Heart right ventricle (tissue), 16 donors: ENCODE measurements at regions not wholly inside any gene's neighbourhood (a gene's known extent, or its start where the extent isn't known, plus 50 kb on each side); places are given as distances from the start of the nearest gene placed in this dataset.

Experiments used
- ATAC-seq, 8 donors: fragments of 200-7000 bp; cut with Tn5 transposase; one replicate each; pipeline ENCODE4 v1.9.1; 2020; ENCODE audit warnings: mild to moderate bottlenecking in 8 of 8, moderate library complexity in 8 of 8, moderate number of reproducible peaks in 1 of 8
- DNase-seq, 2 donors: peaks; one replicate each; pipeline ENCODE4 v3.0.0-alpha.2; 2020
- H3K27ac ChIP-seq, 10 donors: fragments of 200-600 bp; sonication (generic) in 2 of 10; one replicate each; pipeline versions ENCODE4 v1.5.0 to v1.8.0; 2020 to 2022; ENCODE audit warnings: mild to moderate bottlenecking in 3 of 10
- H3K27me3 ChIP-seq, 7 donors: fragments of 200-600 bp; one replicate each; pipeline ENCODE4 v1.8.0; 2021 to 2022; ENCODE audit warnings: mild to moderate bottlenecking in 2 of 7
- H3K36me3 ChIP-seq, 9 donors: fragments of 200-600 bp; sonication (generic) in 1 of 9; one replicate each; pipeline versions ENCODE4 v1.5.0 to v1.8.0; 2020 to 2022; ENCODE audit warnings: mild to moderate bottlenecking in 2 of 9
- H3K4me1 ChIP-seq, 9 donors: fragments of 200-600 bp; sonication (generic) in 1 of 9; one replicate each; pipeline versions ENCODE4 v1.5.0 to v1.8.0; 2020 to 2022; ENCODE audit warnings: mild to moderate bottlenecking in 4 of 9
- H3K4me3 ChIP-seq, 10 donors: fragments of 200-600 bp; sonication (generic) in 2 of 10; one replicate each; pipeline versions ENCODE4 v1.5.0 to v1.8.0; 2020 to 2022; ENCODE audit warnings: mild to moderate bottlenecking in 7 of 10, moderate library complexity in 2 of 10
- H3K9me3 ChIP-seq, 11 donors: fragments of 200-600 bp in 10 of 11; sonication (generic) in 2 of 11; one replicate each; pipeline versions ENCODE4 v1.5.0 to v1.8.0; 2013 to 2022; ENCODE audit warnings: mild to moderate bottlenecking in 2 of 11, control low read depth in 1 of 11, moderate library complexity in 1 of 11
- WGBS, 2 donors: extraction: QIAGEN DNeasy Blood & Tissue Kit; methylation state at CpG; one replicate each; pipeline ENCODE4 v1.1.7; 2013; ENCODE audit warnings: inconsistent platforms in 1 of 2; 5-methylcytosine and 5-hydroxymethylcytosine counted together
- intact Hi-C, 10 donors: fragments of 100-400 bp; cut with DNase I; formaldehyde crosslinking; loops; one replicate each; pipeline versions ENCODE4 v1.11.1 to v1.14.2; 2022
- TF ChIP-seq, protein P1 (sequence below), 9 donors: fragments of 200-600 bp; sonication (generic) in 2 of 9; IDR thresholded peaks; one replicate each; pipeline versions ENCODE4 v1.5.0 to v1.8.0; 2021 to 2022; ENCODE audit warnings: antibody characterized with exemption in 9 of 9, mild to moderate bottlenecking in 5 of 9, moderate library complexity in 1 of 9
- donor health status: Arrhythmogenic right ventricular cardiomyopathy.
- donor health status: ischemic (EF 13 %, LVEDD 7.1; RV severe dilation, severe dysfunction).
- donor health status: healthy with polysubstance abuse.
- donor health status: DM: no; HTN: yes; CAD: no.
- donor health status: DM: no; HTN: no; CAD: no.
- donor health status: ischemic (EF 25% LVEDD 6.9; RV normal size, moderate dysfunction).
- donor health status: ischemic (EF 25% LVEDD 5.7; RV mildly dilated, moderate dysfunction).
- donor health status: healthy.
- donor health status: DM: yes; HTN: yes; CAD: no.
- donor health status: Ischemic cardiomyopathy.
- donor health status: ischemic (EF 35%, LVEDD 5.7; RV mildly dilated, moderate dysfunction).
- donor health status: nonischemic (EF 11% LVEDD 7.7; RV severe dilation, severe dysfunction).
- donor health status: DM: yes; HTN: yes; CAD: no.
- donor health status: PGD.
- donor health status: ischemic (EF 29% LVEDD 5.4; RV normal size, mild dysfunction).
- donor health status: nonischemic (EF 23%, LVEDD 6.1; RV moderate dilation, normal function).

DNA sequence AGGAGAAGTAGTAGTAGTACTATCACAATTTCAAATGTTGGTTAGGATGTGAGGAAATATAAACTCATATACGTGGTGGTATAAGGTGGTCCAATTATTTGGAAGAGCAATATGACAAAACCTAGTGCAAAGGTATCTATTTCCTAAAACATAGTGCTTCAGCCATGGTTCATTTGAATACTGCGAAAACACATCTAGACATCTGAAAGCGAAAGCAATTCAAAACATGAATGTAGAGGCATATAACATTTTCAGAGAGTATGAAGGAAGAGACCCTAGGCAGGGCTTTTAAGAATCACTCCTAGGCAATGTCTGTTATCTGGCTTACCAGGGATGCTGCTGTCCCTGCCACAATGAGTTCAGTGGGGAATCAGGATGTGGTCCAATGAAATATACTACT is 1085.8 kb downstream of the TDRD15 start:
- H3K9me3 ChIP-seq: no peaks in the 10 kb centered on the region
- no peak overlapping the region for H3K27ac ChIP-seq
- H3K36me3 ChIP-seq: no peaks in the 10 kb centered on the region
- H3K4me3 ChIP-seq: no peak overlapping the region
- no peak for DNase-seq
- WGBS, 2 donors: 89 to 91% methylated on average over 3 of the region's 3 CpGs
- H3K27me3 ChIP-seq: no peaks in the 10 kb centered on the region
- TF ChIP-seq, protein P1, sequence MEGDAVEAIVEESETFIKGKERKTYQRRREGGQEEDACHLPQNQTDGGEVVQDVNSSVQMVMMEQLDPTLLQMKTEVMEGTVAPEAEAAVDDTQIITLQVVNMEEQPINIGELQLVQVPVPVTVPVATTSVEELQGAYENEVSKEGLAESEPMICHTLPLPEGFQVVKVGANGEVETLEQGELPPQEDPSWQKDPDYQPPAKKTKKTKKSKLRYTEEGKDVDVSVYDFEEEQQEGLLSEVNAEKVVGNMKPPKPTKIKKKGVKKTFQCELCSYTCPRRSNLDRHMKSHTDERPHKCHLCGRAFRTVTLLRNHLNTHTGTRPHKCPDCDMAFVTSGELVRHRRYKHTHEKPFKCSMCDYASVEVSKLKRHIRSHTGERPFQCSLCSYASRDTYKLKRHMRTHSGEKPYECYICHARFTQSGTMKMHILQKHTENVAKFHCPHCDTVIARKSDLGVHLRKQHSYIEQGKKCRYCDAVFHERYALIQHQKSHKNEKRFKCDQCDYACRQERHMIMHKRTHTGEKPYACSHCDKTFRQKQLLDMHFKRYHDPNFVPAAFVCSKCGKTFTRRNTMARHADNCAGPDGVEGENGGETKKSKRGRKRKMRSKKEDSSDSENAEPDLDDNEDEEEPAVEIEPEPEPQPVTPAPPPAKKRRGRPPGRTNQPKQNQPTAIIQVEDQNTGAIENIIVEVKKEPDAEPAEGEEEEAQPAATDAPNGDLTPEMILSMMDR (IDR thresholded peaks at IDR 0.05): no peak
- no peak for ATAC-seq
- intact Hi-C loops: no loop called here
- no peaks in the 10 kb centered on the region for H3K4me1 ChIP-seq

DNA sequence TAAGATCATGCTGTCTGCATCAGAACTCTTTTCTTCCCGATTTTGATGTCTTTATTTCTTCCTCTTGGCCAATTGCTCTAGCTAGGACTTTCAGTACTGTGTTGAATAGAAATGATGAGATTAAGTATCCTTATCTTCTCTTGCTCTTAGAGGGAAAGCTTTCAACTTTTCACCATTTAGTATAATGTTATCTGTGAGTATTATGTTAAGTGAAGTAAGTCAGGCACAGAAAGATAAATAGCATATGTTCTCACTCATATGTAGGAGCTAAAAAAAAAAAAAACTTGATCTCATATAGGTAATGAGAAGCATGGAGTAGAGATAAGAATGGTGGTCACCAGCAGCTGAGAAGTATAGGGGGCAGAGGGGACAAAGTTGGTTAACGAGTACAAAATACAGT is 1089.5 kb downstream of the TDRD15 start:
- intact Hi-C loops: no loop called here
- Histone ChIP-seq H3K27ac (no peak overlapping the region), H3K9me3 (no peaks in the 10 kb centered on the region), H3K36me3 (no peaks in the 10 kb centered on the region), H3K4me3 (no peak overlapping the region), H3K4me1 (no peaks in the 10 kb centered on the region), H3K27me3 (no peaks in the 10 kb centered on the region)
- 38 to 40% methylated on average over 2 of the region's 2 CpGs for WGBS, 2 donors
- DNase-seq (no peak), ATAC-seq (no peak)
- TF ChIP-seq, protein P1 (IDR thresholded peaks at IDR 0.05): no peak

DNA sequence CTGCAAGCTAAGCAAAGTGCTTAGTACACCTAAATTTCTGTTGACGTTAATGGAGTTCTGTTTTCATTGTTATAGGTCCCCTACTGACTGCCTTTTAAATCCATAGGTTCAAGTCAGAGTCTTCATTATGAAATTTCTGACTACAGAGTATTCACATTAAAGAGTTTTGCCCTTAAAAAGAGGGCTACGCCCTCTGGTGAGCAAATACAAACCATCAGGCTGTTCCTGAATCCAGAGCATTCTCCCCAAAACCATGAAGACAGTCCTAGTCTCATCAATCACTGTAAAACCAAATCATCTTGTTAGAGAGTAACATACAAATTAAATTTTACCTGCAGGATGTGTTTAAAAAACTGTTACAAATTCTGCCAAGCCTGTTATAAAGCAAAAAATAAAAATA is 1091.7 kb downstream of the TDRD15 start:
- H3K27me3 ChIP-seq: no peaks in the 10 kb centered on the region
- ATAC-seq: no peak
- H3K27ac ChIP-seq: no peak overlapping the region
- peaks cover 0 to 5% (median 0%) of the 10 kb centered on the region in 11 donors for H3K9me3 ChIP-seq
- no peaks in the 10 kb centered on the region for H3K4me1 ChIP-seq
- H3K4me3 ChIP-seq: no peak overlapping the region
- intact Hi-C loops: no loop called here
- DNase-seq: no peak
- TF ChIP-seq, protein P1 (IDR thresholded peaks at IDR 0.05): no peak
- WGBS, 2 donors: 79 to 83% methylated on average over 2 of the region's 2 CpGs
- no peaks in the 10 kb centered on the region for H3K36me3 ChIP-seq

DNA sequence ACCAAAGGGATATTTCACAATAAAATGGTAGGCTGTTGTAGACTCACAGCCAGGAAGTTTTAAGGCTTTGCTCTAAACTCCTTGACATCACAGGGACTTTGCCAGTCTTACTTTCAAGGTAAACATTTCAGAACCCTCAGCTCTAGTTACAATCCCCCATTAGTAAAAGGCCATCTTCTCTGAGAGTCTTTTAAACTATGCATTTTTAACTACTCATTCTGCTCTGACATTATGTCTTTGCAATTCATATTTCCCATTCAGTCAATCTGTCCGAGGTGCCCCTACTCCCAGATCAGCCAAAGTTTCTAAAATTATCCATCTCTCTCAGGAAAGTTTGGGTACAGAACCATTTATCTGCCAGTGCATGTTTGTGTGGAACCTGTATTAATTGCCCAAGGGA is 1094.1 kb downstream of the TDRD15 start:
- intact Hi-C loops: no loop called here
- no peak overlapping the region for H3K4me3 ChIP-seq
- DNase-seq (no peak), ATAC-seq (no peak)
- H3K4me1 ChIP-seq: no peaks in the 10 kb centered on the region
- no peaks in the 10 kb centered on the region for H3K27me3 ChIP-seq
- H3K9me3 ChIP-seq: peaks cover 0 to 7% (median 0%) of the 10 kb centered on the region in 11 donors
- no peaks in the 10 kb centered on the region for H3K36me3 ChIP-seq
- TF ChIP-seq, protein P1 (IDR thresholded peaks at IDR 0.05): no peak
- WGBS, 2 donors: 72 to 80% methylated on average over 1 of the region's 1 CpG
- no peak overlapping the region for H3K27ac ChIP-seq

DNA sequence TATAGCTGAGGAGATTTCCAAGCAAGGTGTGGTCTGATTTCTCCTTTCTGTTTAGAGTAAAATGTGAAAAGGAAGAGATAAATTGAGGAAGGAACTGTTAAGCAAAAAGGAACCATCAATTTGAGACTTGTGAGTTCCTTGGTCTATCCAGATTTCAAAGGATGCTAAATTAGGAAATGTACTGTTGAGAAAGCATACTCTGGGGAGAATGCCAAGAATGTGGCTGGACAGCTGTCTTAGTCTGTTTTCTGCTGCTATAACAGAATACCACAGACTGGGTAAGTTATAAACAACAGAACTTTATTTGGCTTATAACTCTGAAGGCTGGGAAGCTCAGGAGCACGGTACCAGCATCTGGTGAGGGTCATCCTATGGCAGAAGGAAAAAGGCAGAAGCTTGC is 1097.2 kb downstream of the TDRD15 start:
- TF ChIP-seq, protein P1 (IDR thresholded peaks at IDR 0.05): no peak
- Histone ChIP-seq H3K36me3 (no peaks in the 10 kb centered on the region), H3K4me1 (no peaks in the 10 kb centered on the region), H3K9me3 (peaks cover 0 to 7% (median 0%) of the 10 kb centered on the region in 11 donors), H3K27ac (no peak overlapping the region), H3K4me3 (no peak overlapping the region), H3K27me3 (no peaks in the 10 kb centered on the region)
- ATAC-seq (no peak), DNase-seq (no peak)
- WGBS, 2 donors: 70 to 74% methylated on average over 1 of the region's 1 CpG
- intact Hi-C loops: no loop called here
